Pancreas (tissue), 10 donors: ENCODE measurements at regions not wholly inside any gene's neighbourhood (a gene's known extent, or its start where the extent isn't known, plus 50 kb on each side); places are given as distances from the start of the nearest gene placed in this dataset.
"Not testable (repeated sequence)": the region's sequence is repeated elsewhere in the genome, so short reads cannot be mapped to it uniquely, and the experiment has no call there.

Experiments used
- ATAC-seq, 4 donors: fragments of 200-7000 bp; cut with Tn5 transposase; one replicate each; pipeline versions ENCODE4 v1.8.0 to v1.9.1; 2020; ENCODE audit warnings: mild to moderate bottlenecking in 4 of 4, moderate library complexity in 4 of 4
- DNase-seq, 6 donors: peaks; one replicate each; pipeline ENCODE4 v3.0.0-alpha.2; 2020
- FAIRE-seq: peaks from 2 replicates; lab custom pipeline; 2012; peaks lifted over from hg19 to GRCh38; lab: Jason Lieb, UNC
- H3K27ac ChIP-seq, 4 donors: fragments of 200-600 bp; sonication (generic); 1 replicate in 3 of 4; 2 replicates in 1 of 4; pipeline versions ENCODE4 v1.5.0 to v1.8.0; 2020
- H3K27me3 ChIP-seq, 4 donors: fragments of 200-600 bp; one replicate each; pipeline ENCODE4 v1.8.0; 2021
- H3K36me3 ChIP-seq, 3 donors: fragments of 200-600 bp; sonication (generic) in 1 of 3; one replicate each; pipeline versions ENCODE4 v1.5.0 to v1.8.0; 2020 to 2021
- H3K4me1 ChIP-seq, 3 donors: fragments of 200-600 bp; one replicate each; pipeline ENCODE4 v1.8.0; 2021
- H3K4me3 ChIP-seq, 4 donors: fragments of 200-600 bp; sonication (generic) in 2 of 4; one replicate each; pipeline versions ENCODE4 v1.5.0 to v1.8.0; 2020 to 2021
- H3K9me3 ChIP-seq, 4 donors: fragments of 200-600 bp; one replicate each; pipeline ENCODE4 v1.8.0; 2021
- WGBS, 2 donors: extraction: QIAGEN DNeasy Blood & Tissue Kit; methylation state at CpG; one replicate each; pipeline ENCODE4 v1.1.7; 2013; 5-methylcytosine and 5-hydroxymethylcytosine counted together
- intact Hi-C, 3 donors: fragments of 100-400 bp; cut with DNase I; formaldehyde crosslinking; loops; one replicate each; pipeline versions ENCODE4 v1.11.1 to v1.14.2; 2022
- TF ChIP-seq, protein P1 (sequence below), 4 donors: fragments of 200-600 bp; sonication (generic) in 3 of 4; IDR thresholded peaks; one replicate each; pipeline versions ENCODE4 v1.5.0 to v1.8.0; 2021; ENCODE audit warnings: antibody characterized with exemption in 4 of 4
- donor health status: healthy with polysubstance abuse.
- donor health status: DM: no; HTN: no; CAD: no; lungs with moderate emphysema.
- donor health status: DM: no; HTN: no; CAD: no.
- donor health status: control.
- donor health status: control.
- donor health status: Bipolar disorder and iron deficiency.
- donor health status: DM: yes; HTN: yes; CAD: no.
- donor health status: DM: no; HTN: no; CAD: no.
- donor health status: DM: no; HTN: no; CAD: no.
- donor health status: DM: yes; HTN: yes; CAD: no.

- no peaks in the 10 kb centered on the region for H3K36me3 ChIP-seq
- 4 to 5% methylated on average over 1 of the region's 1 CpG for WGBS, 2 donors
- no peak for FAIRE-seq
- no peak for DNase-seq
- TF ChIP-seq, protein P1, sequence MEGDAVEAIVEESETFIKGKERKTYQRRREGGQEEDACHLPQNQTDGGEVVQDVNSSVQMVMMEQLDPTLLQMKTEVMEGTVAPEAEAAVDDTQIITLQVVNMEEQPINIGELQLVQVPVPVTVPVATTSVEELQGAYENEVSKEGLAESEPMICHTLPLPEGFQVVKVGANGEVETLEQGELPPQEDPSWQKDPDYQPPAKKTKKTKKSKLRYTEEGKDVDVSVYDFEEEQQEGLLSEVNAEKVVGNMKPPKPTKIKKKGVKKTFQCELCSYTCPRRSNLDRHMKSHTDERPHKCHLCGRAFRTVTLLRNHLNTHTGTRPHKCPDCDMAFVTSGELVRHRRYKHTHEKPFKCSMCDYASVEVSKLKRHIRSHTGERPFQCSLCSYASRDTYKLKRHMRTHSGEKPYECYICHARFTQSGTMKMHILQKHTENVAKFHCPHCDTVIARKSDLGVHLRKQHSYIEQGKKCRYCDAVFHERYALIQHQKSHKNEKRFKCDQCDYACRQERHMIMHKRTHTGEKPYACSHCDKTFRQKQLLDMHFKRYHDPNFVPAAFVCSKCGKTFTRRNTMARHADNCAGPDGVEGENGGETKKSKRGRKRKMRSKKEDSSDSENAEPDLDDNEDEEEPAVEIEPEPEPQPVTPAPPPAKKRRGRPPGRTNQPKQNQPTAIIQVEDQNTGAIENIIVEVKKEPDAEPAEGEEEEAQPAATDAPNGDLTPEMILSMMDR (IDR thresholded peaks at IDR 0.05), result no peak
- H3K27ac ChIP-seq, result no peak overlapping the region
- no peaks in the 10 kb centered on the region for H3K4me1 ChIP-seq
- H3K4me3 ChIP-seq, result no peak overlapping the region
- no peak for ATAC-seq
- no peaks in the 10 kb centered on the region for H3K9me3 ChIP-seq
- no peaks in the 10 kb centered on the region for H3K27me3 ChIP-seq
- intact Hi-C loops, result no loop called here
Observed at GRCh38 chr6:98395610-98396166, 438.7 kb upstream of the POU3F2 start.

- no peak for ATAC-seq
- H3K36me3 ChIP-seq, result no peaks in the 10 kb centered on the region
- TF ChIP-seq, protein P1 (IDR thresholded peaks at IDR 0.05), result no peak
- WGBS, 2 donors, result 41 to 56% methylated on average over 2 of the region's 2 CpGs
- no peak for FAIRE-seq
- DNase-seq, result no peak
- no peak overlapping the region for H3K4me3 ChIP-seq
- no peaks in the 10 kb centered on the region for H3K27me3 ChIP-seq
- H3K9me3 ChIP-seq, result no peaks in the 10 kb centered on the region
- intact Hi-C loops, result no loop called here
- H3K4me1 ChIP-seq, result no peaks in the 10 kb centered on the region
- H3K27ac ChIP-seq, result no peak overlapping the region
Observed at GRCh38 chr6:98416027-98416426, 418.3 kb upstream of the POU3F2 start.

- intact Hi-C loops, FAIRE-seq: not testable (repeated sequence)
Observed at GRCh38 chr6:98416497-98417158, 417.7 kb upstream of the POU3F2 start.

GRCh38 chr6:98433325-98434056 lies 400.9 kb upstream of the POU3F2 start:
- DNase-seq (no peak), FAIRE-seq (no peak), ATAC-seq (no peak)
- 42 to 43% methylated on average over 3 of the region's 3 CpGs for WGBS, 2 donors
- H3K27me3 ChIP-seq, result no peaks in the 10 kb centered on the region
- H3K36me3 ChIP-seq, result no peaks in the 10 kb centered on the region
- H3K27ac ChIP-seq, result no peak overlapping the region
- no peak overlapping the region for H3K4me3 ChIP-seq
- no peaks in the 10 kb centered on the region for H3K4me1 ChIP-seq
- TF ChIP-seq, protein P1 (IDR thresholded peaks at IDR 0.05), result no peak
- no peaks in the 10 kb centered on the region for H3K9me3 ChIP-seq
- intact Hi-C loops, result no loop called here

More at GRCh38 chr6:98416497-98417158, 417.7 kb upstream of the POU3F2 start:
- not testable (repeated sequence) for H3K4me1 ChIP-seq, DNase-seq, ATAC-seq, H3K4me3 ChIP-seq, H3K9me3 ChIP-seq, H3K27me3 ChIP-seq, H3K36me3 ChIP-seq, H3K27ac ChIP-seq
- WGBS, 2 donors, result 69 to 78% methylated on average over 27 to 29 of the region's 30 CpGs

DNA sequence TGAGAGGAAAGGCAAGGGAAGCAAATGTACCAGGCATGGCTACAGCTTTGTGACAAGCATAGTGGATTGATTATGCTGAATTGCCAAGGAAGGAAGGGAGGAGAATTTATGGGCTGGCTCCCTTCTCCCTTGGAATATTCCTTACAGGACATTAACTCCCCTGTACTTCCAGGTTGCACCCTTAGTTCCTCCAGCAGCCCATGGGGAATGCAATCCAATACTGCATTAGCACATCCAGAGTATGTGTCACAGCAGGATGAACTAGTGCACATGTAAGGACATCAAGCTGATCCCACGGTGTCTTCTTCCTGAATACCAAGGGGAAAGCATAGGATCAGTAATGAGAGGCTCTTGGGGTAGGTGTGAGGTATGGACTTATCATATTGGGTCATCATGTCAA lies 390.7 kb upstream of the POU3F2 start:
- ATAC-seq (no peak), FAIRE-seq (no peak), DNase-seq (no peak)
- Histone ChIP-seq H3K36me3 (no peaks in the 10 kb centered on the region), H3K9me3 (no peaks in the 10 kb centered on the region), H3K4me1 (no peaks in the 10 kb centered on the region), H3K27ac (no peak overlapping the region), H3K27me3 (no peaks in the 10 kb centered on the region), H3K4me3 (no peak overlapping the region)
- TF ChIP-seq, protein P1 (IDR thresholded peaks at IDR 0.05), result no peak
- WGBS, 2 donors, result 50 to 64% methylated on average over 1 of the region's 1 CpG
- intact Hi-C loops, result no loop called here
